ENCODE measurements at regions not wholly inside any gene's neighbourhood (a gene's known extent, or its start where the extent isn't known, plus 50 kb on each side); places are given as distances from the start of the nearest gene placed in this dataset.

DNA sequence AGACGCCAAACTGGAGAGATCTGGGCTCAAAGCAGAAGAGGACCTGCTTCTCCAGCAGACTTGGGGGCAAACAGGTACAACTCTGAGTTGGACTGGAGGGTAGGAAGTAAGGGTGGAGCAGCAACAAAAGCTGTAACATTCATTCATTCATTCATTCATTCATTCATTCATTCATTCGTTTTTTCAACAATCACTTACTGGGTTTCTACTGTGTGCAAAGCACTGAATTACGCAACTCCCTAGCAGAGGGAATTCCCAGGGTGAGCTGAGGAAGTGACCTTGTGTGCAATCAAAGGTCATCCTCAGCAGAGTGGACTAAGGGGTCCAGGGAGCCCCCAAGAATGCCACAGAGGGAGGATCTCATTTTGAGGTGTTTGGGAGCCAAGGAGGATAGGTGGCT is 231.1 kb upstream of the SDK2 start:
- H3K9ac ChIP-seq (ENCODE audit: low read length): no peak overlapping the region
- H3K4me3 ChIP-seq (ENCODE audit: low read length): no peak overlapping the region
- H3K4me2 ChIP-seq (ENCODE audit: low read length): no peak overlapping the region
- no peaks in the 10 kb centered on the region for H3K4me1 ChIP-seq (ENCODE audit: control insufficient read depth, low read depth, low read length)
- no CpG with 5 or more reads among the region's 3 CpGs for WGBS (ENCODE audit: extremely low coverage, insufficient coverage, low lambda C conversion rate)
- H3K18ac ChIP-seq (ENCODE audit: low read length): no peak overlapping the region
- H3K27ac ChIP-seq (ENCODE audit: low read depth, low read length): no peak overlapping the region
- no peaks in the 10 kb centered on the region for H3K36me3 ChIP-seq (ENCODE audit: control insufficient read depth, insufficient read depth, low read length)
- no peak overlapping the region for H3K4ac ChIP-seq (ENCODE audit: low read depth, low read length)
- no peak overlapping the region for H2BK120ac ChIP-seq (ENCODE audit: low read depth, low read length)
- H4K5ac ChIP-seq (ENCODE audit: low read length): no peak overlapping the region
- no peaks in the 10 kb centered on the region for H3K27me3 ChIP-seq (ENCODE audit: insufficient read depth, low read length, poor library complexity)
- H4K8ac ChIP-seq (ENCODE audit: low read depth, low read length): no peak overlapping the region
- no peak overlapping the region for H3K56ac ChIP-seq (ENCODE audit: low read length)
- H3K79me1 ChIP-seq (ENCODE audit: low read length): no peaks in the 10 kb centered on the region
- H2BK5ac ChIP-seq (ENCODE audit: low read length): no peak overlapping the region
- no peaks in the 10 kb centered on the region for H3K79me2 ChIP-seq (ENCODE audit: control insufficient read depth, insufficient read depth, low read length)
- H2AK5ac ChIP-seq (ENCODE audit: low read length): no peak overlapping the region
- no peak overlapping the region for H2BK15ac ChIP-seq (replicated peaks; ENCODE audit: low read depth)
- no peak for DNase-seq
- H3K23ac ChIP-seq (ENCODE audit: low read length): no peak overlapping the region

DNA sequence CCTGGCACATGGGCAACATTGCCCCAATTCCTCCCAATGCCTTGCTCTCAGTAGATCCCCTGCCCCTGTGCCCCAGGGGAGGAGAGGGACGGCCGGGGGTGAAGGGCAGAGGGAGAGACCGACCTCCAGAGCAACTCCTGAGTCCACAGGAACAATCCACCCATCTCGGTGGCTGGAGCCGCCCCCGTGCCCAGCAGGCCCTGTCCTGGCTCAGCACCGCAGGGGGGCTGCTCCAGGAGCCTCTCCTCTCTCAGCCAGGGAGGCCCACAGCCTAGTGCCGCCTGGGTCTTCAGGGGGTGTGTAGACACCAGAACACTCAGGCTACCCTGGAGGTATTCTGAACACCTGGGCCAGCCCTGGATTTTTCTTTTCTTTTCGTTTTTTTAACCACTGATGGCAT is 233.7 kb upstream of the SDK2 start:
- no peak overlapping the region for H2BK5ac ChIP-seq (ENCODE audit: low read length)
- no peaks in the 10 kb centered on the region for H3K79me2 ChIP-seq (ENCODE audit: control insufficient read depth, insufficient read depth, low read length)
- no peaks in the 10 kb centered on the region for H3K36me3 ChIP-seq (ENCODE audit: control insufficient read depth, insufficient read depth, low read length)
- no peaks in the 10 kb centered on the region for H3K4me1 ChIP-seq (ENCODE audit: control insufficient read depth, low read depth, low read length)
- no peak overlapping the region for H4K5ac ChIP-seq (ENCODE audit: low read length)
- H3K56ac ChIP-seq (ENCODE audit: low read length): no peak overlapping the region
- H3K79me1 ChIP-seq (ENCODE audit: low read length): no peaks in the 10 kb centered on the region
- no peak overlapping the region for H3K18ac ChIP-seq (ENCODE audit: low read length)
- no peak overlapping the region for H2BK15ac ChIP-seq (replicated peaks; ENCODE audit: low read depth)
- H3K4me3 ChIP-seq (ENCODE audit: low read length): no peak overlapping the region
- H2BK120ac ChIP-seq (ENCODE audit: low read depth, low read length): no peak overlapping the region
- H2AK5ac ChIP-seq (ENCODE audit: low read length): no peak overlapping the region
- WGBS (ENCODE audit: extremely low coverage, insufficient coverage, low lambda C conversion rate): no CpG with 5 or more reads among the region's 9 CpGs
- H3K27ac ChIP-seq (ENCODE audit: low read depth, low read length): no peak overlapping the region
- no peak overlapping the region for H3K23ac ChIP-seq (ENCODE audit: low read length)
- H3K9ac ChIP-seq (ENCODE audit: low read length): no peak overlapping the region
- no peak for DNase-seq
- no peaks in the 10 kb centered on the region for H3K27me3 ChIP-seq (ENCODE audit: insufficient read depth, low read length, poor library complexity)
- no peak overlapping the region for H3K4ac ChIP-seq (ENCODE audit: low read depth, low read length)
- H4K8ac ChIP-seq (ENCODE audit: low read depth, low read length): no peak overlapping the region
- H3K4me2 ChIP-seq (ENCODE audit: low read length): no peak overlapping the region

DNA sequence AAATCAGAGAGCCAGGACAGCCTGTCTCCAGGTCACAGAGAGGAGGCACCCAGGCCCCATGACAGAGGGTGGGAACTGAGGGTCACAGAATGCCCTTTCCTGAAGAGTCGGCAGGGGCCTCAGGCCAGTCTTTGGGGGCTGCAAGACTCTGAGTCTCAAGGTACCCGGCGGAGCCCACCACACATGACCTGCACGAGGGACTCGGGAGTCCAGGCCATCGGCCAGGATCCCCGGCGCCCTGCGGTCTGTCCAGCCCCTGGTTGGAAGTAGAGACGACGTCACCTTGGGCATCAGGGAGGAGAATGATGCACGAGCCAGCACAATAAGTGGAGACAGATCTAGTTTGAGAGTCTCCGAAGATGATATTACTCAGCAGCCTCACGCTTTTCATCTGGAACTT is 234.7 kb upstream of the SDK2 start:
- Histone ChIP-seq H2BK5ac (ENCODE audit: low read length) (no peak overlapping the region), H3K4me1 (ENCODE audit: control insufficient read depth, low read depth, low read length) (no peaks in the 10 kb centered on the region), H3K79me2 (ENCODE audit: control insufficient read depth, insufficient read depth, low read length) (no peaks in the 10 kb centered on the region), H3K18ac (ENCODE audit: low read length) (no peak overlapping the region), H3K4me3 (ENCODE audit: low read length) (no peak overlapping the region), H2BK120ac (ENCODE audit: low read depth, low read length) (no peak overlapping the region), H3K36me3 (ENCODE audit: control insufficient read depth, insufficient read depth, low read length) (no peaks in the 10 kb centered on the region), H3K56ac (ENCODE audit: low read length) (no peak overlapping the region), H2AK5ac (ENCODE audit: low read length) (no peak overlapping the region), H3K9ac (ENCODE audit: low read length) (no peak overlapping the region), H3K4ac (ENCODE audit: low read depth, low read length) (no peak overlapping the region), H4K5ac (ENCODE audit: low read length) (no peak overlapping the region), H3K79me1 (ENCODE audit: low read length) (no peaks in the 10 kb centered on the region), H3K23ac (ENCODE audit: low read length) (no peak overlapping the region), H3K27me3 (ENCODE audit: insufficient read depth, low read length, poor library complexity) (no peaks in the 10 kb centered on the region), H3K4me2 (ENCODE audit: low read length) (no peak overlapping the region), H3K27ac (ENCODE audit: low read depth, low read length) (no peak overlapping the region), H2BK15ac (replicated peaks; ENCODE audit: low read depth) (no peak overlapping the region), H4K8ac (ENCODE audit: low read depth, low read length) (no peak overlapping the region)
- no CpG with 5 or more reads among the region's 14 CpGs for WGBS (ENCODE audit: extremely low coverage, insufficient coverage, low lambda C conversion rate)
- no peak for DNase-seq

GRCh38 chr17:73879987-73880386 is 235.7 kb upstream of the SDK2 start:
- Histone ChIP-seq H2AK5ac (ENCODE audit: low read length) (no peak overlapping the region), H3K23ac (ENCODE audit: low read length) (no peak overlapping the region), H3K9ac (ENCODE audit: low read length) (no peak overlapping the region), H4K5ac (ENCODE audit: low read length) (no peak overlapping the region), H3K27me3 (ENCODE audit: insufficient read depth, low read length, poor library complexity) (no peaks in the 10 kb centered on the region), H3K79me1 (ENCODE audit: low read length) (no peaks in the 10 kb centered on the region), H3K27ac (ENCODE audit: low read depth, low read length) (no peak overlapping the region), H3K4me2 (ENCODE audit: low read length) (no peak overlapping the region), H3K18ac (ENCODE audit: low read length) (no peak overlapping the region), H3K4me1 (ENCODE audit: control insufficient read depth, low read depth, low read length) (no peaks in the 10 kb centered on the region), H2BK5ac (ENCODE audit: low read length) (no peak overlapping the region), H3K56ac (ENCODE audit: low read length) (no peak overlapping the region), H2BK15ac (replicated peaks; ENCODE audit: low read depth) (no peak overlapping the region), H3K4ac (ENCODE audit: low read depth, low read length) (no peak overlapping the region), H3K4me3 (ENCODE audit: low read length) (no peak overlapping the region), H4K8ac (ENCODE audit: low read depth, low read length) (no peak overlapping the region), H3K36me3 (ENCODE audit: control insufficient read depth, insufficient read depth, low read length) (no peaks in the 10 kb centered on the region), H3K79me2 (ENCODE audit: control insufficient read depth, insufficient read depth, low read length) (no peaks in the 10 kb centered on the region), H2BK120ac (ENCODE audit: low read depth, low read length) (no peak overlapping the region)
- no CpG with 5 or more reads among the region's 5 CpGs for WGBS (ENCODE audit: extremely low coverage, insufficient coverage, low lambda C conversion rate)
- DNase-seq: no peak

DNA sequence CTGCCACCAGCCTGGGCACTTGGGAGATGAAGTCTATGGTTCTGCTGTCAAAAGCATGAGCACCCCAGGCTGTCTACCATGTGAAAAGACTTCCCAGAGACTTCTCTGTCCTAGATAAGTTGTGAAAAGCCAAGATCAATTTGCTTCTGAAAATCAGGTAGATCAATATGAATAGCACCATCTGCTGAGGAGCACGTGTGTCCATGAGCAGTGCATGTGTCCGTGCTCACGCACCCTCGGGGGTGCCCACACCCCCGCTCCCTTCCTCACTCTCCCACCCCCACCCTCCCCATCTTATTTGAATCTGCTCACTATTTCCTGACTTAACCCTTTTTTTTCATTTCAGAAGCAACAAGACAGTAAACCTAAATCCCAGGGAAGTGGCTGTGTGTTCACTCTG is 238.3 kb upstream of the SDK2 start:
- no peak overlapping the region for H4K8ac ChIP-seq (ENCODE audit: low read depth, low read length)
- H3K36me3 ChIP-seq (ENCODE audit: control insufficient read depth, insufficient read depth, low read length): no peaks in the 10 kb centered on the region
- no peaks in the 10 kb centered on the region for H3K79me1 ChIP-seq (ENCODE audit: low read length)
- no peak overlapping the region for H2AK5ac ChIP-seq (ENCODE audit: low read length)
- H3K23ac ChIP-seq (ENCODE audit: low read length): no peak overlapping the region
- no peak overlapping the region for H4K5ac ChIP-seq (ENCODE audit: low read length)
- DNase-seq: no peak
- H3K4me3 ChIP-seq (ENCODE audit: low read length): no peak overlapping the region
- no peaks in the 10 kb centered on the region for H3K79me2 ChIP-seq (ENCODE audit: control insufficient read depth, insufficient read depth, low read length)
- WGBS (ENCODE audit: extremely low coverage, insufficient coverage, low lambda C conversion rate): no CpG with 5 or more reads among the region's 5 CpGs
- H3K9ac ChIP-seq (ENCODE audit: low read length): no peak overlapping the region
- H3K4me2 ChIP-seq (ENCODE audit: low read length): no peak overlapping the region
- no peak overlapping the region for H2BK5ac ChIP-seq (ENCODE audit: low read length)
- no peak overlapping the region for H3K27ac ChIP-seq (ENCODE audit: low read depth, low read length)
- H2BK120ac ChIP-seq (ENCODE audit: low read depth, low read length): no peak overlapping the region
- no peaks in the 10 kb centered on the region for H3K27me3 ChIP-seq (ENCODE audit: insufficient read depth, low read length, poor library complexity)
- H3K4me1 ChIP-seq (ENCODE audit: control insufficient read depth, low read depth, low read length): no peaks in the 10 kb centered on the region
- no peak overlapping the region for H3K4ac ChIP-seq (ENCODE audit: low read depth, low read length)
- H3K18ac ChIP-seq (ENCODE audit: low read length): no peak overlapping the region
- no peak overlapping the region for H3K56ac ChIP-seq (ENCODE audit: low read length)
- no peak overlapping the region for H2BK15ac ChIP-seq (replicated peaks; ENCODE audit: low read depth)

DNA sequence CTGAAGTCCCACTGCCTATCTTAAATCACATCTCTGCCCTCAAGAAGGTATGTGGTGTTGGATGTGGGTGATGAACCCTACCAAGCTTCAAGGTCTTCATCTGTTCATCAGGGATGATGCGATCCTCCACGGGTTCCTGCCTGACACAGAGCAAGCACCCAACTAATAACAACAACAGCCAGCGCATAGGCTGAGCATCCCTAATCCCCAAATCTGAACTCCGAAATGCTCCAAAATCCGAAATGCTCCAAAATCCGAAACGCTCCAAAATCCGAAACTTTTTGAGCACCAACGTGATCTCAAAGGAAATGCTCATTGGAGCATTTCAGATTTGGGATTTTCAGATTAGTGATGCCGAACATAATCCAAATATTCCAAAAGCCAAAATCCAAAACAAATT is 238.9 kb upstream of the SDK2 start:
- no peak overlapping the region for H2BK15ac ChIP-seq (replicated peaks; ENCODE audit: low read depth)
- H4K5ac ChIP-seq (ENCODE audit: low read length): no peak overlapping the region
- H3K18ac ChIP-seq (ENCODE audit: low read length): no peak overlapping the region
- no peaks in the 10 kb centered on the region for H3K79me2 ChIP-seq (ENCODE audit: control insufficient read depth, insufficient read depth, low read length)
- H3K79me1 ChIP-seq (ENCODE audit: low read length): no peaks in the 10 kb centered on the region
- no peak overlapping the region for H3K27ac ChIP-seq (ENCODE audit: low read depth, low read length)
- H2BK120ac ChIP-seq (ENCODE audit: low read depth, low read length): no peak overlapping the region
- no CpG with 5 or more reads among the region's 10 CpGs for WGBS (ENCODE audit: extremely low coverage, insufficient coverage, low lambda C conversion rate)
- H3K4me2 ChIP-seq (ENCODE audit: low read length): no peak overlapping the region
- no peak overlapping the region for H3K23ac ChIP-seq (ENCODE audit: low read length)
- no peaks in the 10 kb centered on the region for H3K4me1 ChIP-seq (ENCODE audit: control insufficient read depth, low read depth, low read length)
- DNase-seq: no peak
- H4K8ac ChIP-seq (ENCODE audit: low read depth, low read length): no peak overlapping the region
- no peak overlapping the region for H3K9ac ChIP-seq (ENCODE audit: low read length)
- no peak overlapping the region for H2AK5ac ChIP-seq (ENCODE audit: low read length)
- no peak overlapping the region for H2BK5ac ChIP-seq (ENCODE audit: low read length)
- no peak overlapping the region for H3K4me3 ChIP-seq (ENCODE audit: low read length)
- no peaks in the 10 kb centered on the region for H3K27me3 ChIP-seq (ENCODE audit: insufficient read depth, low read length, poor library complexity)
- H3K56ac ChIP-seq (ENCODE audit: low read length): no peak overlapping the region
- H3K4ac ChIP-seq (ENCODE audit: low read depth, low read length): no peak overlapping the region
- no peaks in the 10 kb centered on the region for H3K36me3 ChIP-seq (ENCODE audit: control insufficient read depth, insufficient read depth, low read length)

Measured in mesendoderm (in vitro differentiated cells).